Endodermal cell (in vitro differentiated cells): ENCODE measurements at regions not wholly inside any gene's neighbourhood (a gene's known extent, or its start where the extent isn't known, plus 50 kb on each side); places are given as distances from the start of the nearest gene placed in this dataset.

ENCODE experiments used
- DNase-seq: peaks from one replicate; pipeline ENCODE4 v3.0.0-alpha.2; 2017
- H3K27ac ChIP-seq: 2 replicates; pipeline ENCODE4 v1.5.1; 2013; ENCODE audit warnings: mild to moderate bottlenecking, low read depth, low read length, moderate library complexity
- H3K27me3 ChIP-seq: 2 replicates; pipeline ENCODE4 v1.6.1; 2013; ENCODE audit warnings: mild to moderate bottlenecking, low read length, moderate library complexity; ENCODE audit not compliant: insufficient read depth, control insufficient read depth, poor library complexity, severe bottlenecking
- H3K36me3 ChIP-seq: 2 replicates; pipeline ENCODE4 v1.7.0; 2013; ENCODE audit warnings: mild to moderate bottlenecking, low read length, moderate library complexity; ENCODE audit not compliant: control insufficient read depth, insufficient read depth
- H3K4me1 ChIP-seq: one replicate; pipeline ENCODE4 v1.7.0; 2013; ENCODE audit warnings: low read length; ENCODE audit not compliant: control insufficient read depth, insufficient read depth
- H3K4me3 ChIP-seq: 2 replicates; pipeline ENCODE4 v1.5.1; 2013; ENCODE audit warnings: mild to moderate bottlenecking, low read length, moderate library complexity
- H3K9ac ChIP-seq: 2 replicates; pipeline ENCODE4 v1.6.1; 2013; ENCODE audit warnings: mild to moderate bottlenecking, low read length, moderate library complexity; ENCODE audit not compliant: poor library complexity, severe bottlenecking; ENCODE audit errors: extremely low read depth
- H3K9me3 ChIP-seq: 2 replicates; pipeline ENCODE4 v1.6.1; 2013; ENCODE audit warnings: mild to moderate bottlenecking, low read length, moderate library complexity; ENCODE audit not compliant: control insufficient read depth
- H3K27ac Mint-ChIP-seq: 2 replicates; pipeline ENCODE4 v1.8.0; 2020; ENCODE audit warnings: mixed read lengths
- H3K27me3 Mint-ChIP-seq: 2 replicates; pipeline ENCODE4 v1.8.0; 2021; ENCODE audit warnings: mild to moderate bottlenecking, mixed read lengths; ENCODE audit not compliant: insufficient read depth
- H3K36me3 Mint-ChIP-seq: 2 replicates; pipeline ENCODE4 v1.8.0; 2020; ENCODE audit warnings: low read depth, mixed read lengths
- H3K4me1 Mint-ChIP-seq: 2 replicates; pipeline ENCODE4 v1.8.0; 2020; ENCODE audit warnings: mixed read lengths
- H3K4me3 Mint-ChIP-seq: 2 replicates; pipeline ENCODE4 v1.8.0; 2020; ENCODE audit warnings: mild to moderate bottlenecking, moderate library complexity, mixed read lengths
- H3K9me3 Mint-ChIP-seq: 2 replicates; pipeline ENCODE4 v1.8.0; 2020; ENCODE audit warnings: mild to moderate bottlenecking, mixed read lengths
- WGBS, 2 experiments: methylation state at CpG; one replicate each; pipeline versions ENCODE4 v1.1.5 to v1.1.7; 2013; ENCODE audit warnings: missing lambda C conversion rate in 2 of 2, mixed read lengths in 1 of 2; ENCODE audit not compliant: insufficient coverage in 1 of 2, insufficient read length in 1 of 2; 5-methylcytosine and 5-hydroxymethylcytosine counted together
- TF ChIP-seq, protein P1 (sequence below): fragments of 200-600 bp; sonication (generic); conservative IDR thresholded peaks from 2 replicates; pipeline ENCODE4 v1.5.0; 2021; ENCODE audit warnings: antibody characterized with exemption, mild to moderate bottlenecking

DNA sequence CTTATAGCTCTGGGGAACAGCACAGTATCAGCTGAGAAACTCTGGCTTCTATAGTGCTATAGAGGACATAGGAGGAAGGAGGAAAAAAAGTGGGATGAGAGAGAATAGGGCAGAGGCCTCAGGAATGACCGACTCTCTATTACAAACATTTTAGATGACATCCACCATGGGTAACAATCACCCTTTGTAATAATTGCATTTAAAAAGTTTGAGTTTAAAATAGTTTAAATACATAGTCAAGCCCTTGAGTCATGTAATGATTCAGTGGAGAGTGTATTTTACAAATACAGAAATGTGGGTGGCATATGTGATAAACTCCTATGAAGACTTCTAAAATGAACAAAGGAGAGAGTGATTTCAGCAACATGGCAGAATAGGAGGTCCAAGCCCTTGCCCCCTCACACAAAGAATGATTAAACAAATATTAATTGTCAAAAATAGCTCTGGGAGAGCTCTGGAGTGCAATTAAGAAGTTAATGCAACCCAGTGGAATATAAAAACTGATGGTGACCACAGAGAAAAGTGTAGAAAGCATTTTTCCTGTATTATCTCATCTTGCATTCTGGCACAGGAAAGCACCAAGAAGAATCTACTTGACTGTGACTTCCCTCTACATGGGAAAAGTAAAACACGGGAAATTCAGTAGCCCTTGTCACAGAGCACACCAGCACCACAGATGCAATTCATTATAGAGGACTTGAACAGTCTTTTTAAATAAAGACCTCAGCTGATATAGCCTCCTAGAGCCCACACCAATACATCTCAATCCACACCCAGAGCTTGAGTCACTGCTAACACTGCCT lies 569.0 kb upstream of the SORCS1 start:
- Histone ChIP-seq H3K36me3 (no peaks in the 10 kb centered on the region), H3K27me3 (no peaks in the 10 kb centered on the region), H3K9me3 (peaks cover 4% of the 10 kb centered on the region), H3K27ac (no peak overlapping the region), H3K4me1 (no peaks in the 10 kb centered on the region), H3K4me3 (no peak overlapping the region), H3K9ac (no peak overlapping the region)
- DNase-seq = no peak
- Mint-ChIP-seq H3K4me3 (no peak overlapping the region), H3K9me3 (no peaks in the 10 kb centered on the region), H3K36me3 (no peaks in the 10 kb centered on the region), H3K4me1 (peaks cover 4% of the 10 kb centered on the region), H3K27me3 (no peaks in the 10 kb centered on the region), H3K27ac (no peak overlapping the region)
- WGBS, 2 experiments = 75% methylated on average over 2 of the region's 2 CpGs; no CpG with 5 or more reads in 1 of the 2 experiments
- TF ChIP-seq, protein P1, sequence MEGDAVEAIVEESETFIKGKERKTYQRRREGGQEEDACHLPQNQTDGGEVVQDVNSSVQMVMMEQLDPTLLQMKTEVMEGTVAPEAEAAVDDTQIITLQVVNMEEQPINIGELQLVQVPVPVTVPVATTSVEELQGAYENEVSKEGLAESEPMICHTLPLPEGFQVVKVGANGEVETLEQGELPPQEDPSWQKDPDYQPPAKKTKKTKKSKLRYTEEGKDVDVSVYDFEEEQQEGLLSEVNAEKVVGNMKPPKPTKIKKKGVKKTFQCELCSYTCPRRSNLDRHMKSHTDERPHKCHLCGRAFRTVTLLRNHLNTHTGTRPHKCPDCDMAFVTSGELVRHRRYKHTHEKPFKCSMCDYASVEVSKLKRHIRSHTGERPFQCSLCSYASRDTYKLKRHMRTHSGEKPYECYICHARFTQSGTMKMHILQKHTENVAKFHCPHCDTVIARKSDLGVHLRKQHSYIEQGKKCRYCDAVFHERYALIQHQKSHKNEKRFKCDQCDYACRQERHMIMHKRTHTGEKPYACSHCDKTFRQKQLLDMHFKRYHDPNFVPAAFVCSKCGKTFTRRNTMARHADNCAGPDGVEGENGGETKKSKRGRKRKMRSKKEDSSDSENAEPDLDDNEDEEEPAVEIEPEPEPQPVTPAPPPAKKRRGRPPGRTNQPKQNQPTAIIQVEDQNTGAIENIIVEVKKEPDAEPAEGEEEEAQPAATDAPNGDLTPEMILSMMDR = no peak

DNA sequence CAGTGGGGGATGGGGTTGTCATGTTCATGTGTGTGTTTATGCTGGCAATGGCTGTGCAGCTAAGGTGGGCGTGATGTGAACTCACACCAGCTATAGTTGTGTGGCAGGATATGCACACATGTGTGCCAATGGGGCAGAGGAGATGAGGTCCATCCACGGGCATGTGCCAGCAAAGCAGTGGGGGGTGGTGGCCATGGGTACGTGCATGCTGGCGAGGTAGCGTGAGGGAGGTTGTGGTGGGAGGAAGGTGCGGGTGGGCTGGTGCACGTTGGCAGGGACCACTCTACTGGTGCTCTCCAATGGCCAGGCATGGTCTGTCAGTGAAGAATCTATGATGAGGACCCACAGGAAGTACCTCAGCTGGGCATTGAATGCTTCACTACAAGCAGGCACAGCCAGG lies 567.5 kb upstream of the SORCS1 start:
- no peaks in the 10 kb centered on the region for H3K36me3 ChIP-seq
- H3K27me3 ChIP-seq = no peaks in the 10 kb centered on the region
- 94% methylated on average over 7 of the region's 7 CpGs; no CpG with 5 or more reads in 1 of the 2 experiments for WGBS, 2 experiments
- no peak overlapping the region for H3K9ac ChIP-seq
- Mint-ChIP-seq H3K9me3 (no peaks in the 10 kb centered on the region), H3K27ac (no peak overlapping the region), H3K27me3 (no peaks in the 10 kb centered on the region), H3K4me1 (peaks cover 8% of the 10 kb centered on the region), H3K36me3 (no peaks in the 10 kb centered on the region), H3K4me3 (no peak overlapping the region)
- peaks cover 4% of the 10 kb centered on the region for H3K9me3 ChIP-seq
- TF ChIP-seq, protein P1 = no peak
- no peak overlapping the region for H3K4me3 ChIP-seq
- DNase-seq = no peak
- H3K4me1 ChIP-seq = no peaks in the 10 kb centered on the region
- H3K27ac ChIP-seq = no peak overlapping the region

DNA sequence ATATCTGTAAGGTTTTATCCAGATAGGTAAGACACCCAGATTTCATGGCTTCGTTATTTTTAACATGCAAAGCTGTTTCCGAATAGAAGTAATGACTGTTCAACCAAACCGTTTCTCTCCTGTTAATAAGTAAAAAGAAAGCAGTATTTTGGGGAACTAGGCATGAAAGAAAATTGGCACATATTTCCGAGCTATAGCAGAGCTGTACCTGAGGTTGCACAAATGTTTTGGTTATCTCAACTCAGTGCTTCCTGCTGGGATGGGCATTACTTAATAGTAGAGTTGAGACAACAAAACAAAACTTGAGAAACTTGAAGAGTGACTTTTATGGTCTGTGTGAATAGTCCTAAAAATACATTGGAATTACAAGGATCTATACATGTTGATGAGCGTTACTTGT lies 564.3 kb upstream of the SORCS1 start:
- 92 to 93% methylated on average over 4 to 5 of the region's 5 CpGs for WGBS, 2 experiments

More for the DNA sequence above, 564.3 kb upstream of the SORCS1 start:
- Histone ChIP-seq H3K9ac (no peak overlapping the region), H3K27ac (no peak overlapping the region), H3K4me3 (no peak overlapping the region), H3K4me1 (no peaks in the 10 kb centered on the region), H3K36me3 (no peaks in the 10 kb centered on the region), H3K27me3 (no peaks in the 10 kb centered on the region), H3K9me3 (no peaks in the 10 kb centered on the region)
- H3K27ac Mint-ChIP-seq = no peak overlapping the region
- TF ChIP-seq, protein P1 = no peak
- H3K4me3 Mint-ChIP-seq = no peak overlapping the region
- no peaks in the 10 kb centered on the region for H3K36me3 Mint-ChIP-seq
- no peak for DNase-seq
- H3K4me1 Mint-ChIP-seq = peaks cover 8% of the 10 kb centered on the region
- H3K9me3 Mint-ChIP-seq = no peaks in the 10 kb centered on the region
- no peaks in the 10 kb centered on the region for H3K27me3 Mint-ChIP-seq
